ENCODE measurements at regions not wholly inside any gene's neighbourhood (a gene's known extent, or its start where the extent isn't known, plus 50 kb on each side); places are given as distances from the start of the nearest gene placed in this dataset.

- DNase-seq = peak; percentile 43
Observed at GRCh38 chr2:157194097-157194688, 63.3 kb upstream of the GALNT5 start.

GRCh38 chr2:157194844-157195243 is 62.7 kb upstream of the GALNT5 start:
- DNase-seq = no peak

- DNase-seq = no peak
Observed at GRCh38 chr2:157196956-157197355, 60.5 kb upstream of the GALNT5 start.

DNA sequence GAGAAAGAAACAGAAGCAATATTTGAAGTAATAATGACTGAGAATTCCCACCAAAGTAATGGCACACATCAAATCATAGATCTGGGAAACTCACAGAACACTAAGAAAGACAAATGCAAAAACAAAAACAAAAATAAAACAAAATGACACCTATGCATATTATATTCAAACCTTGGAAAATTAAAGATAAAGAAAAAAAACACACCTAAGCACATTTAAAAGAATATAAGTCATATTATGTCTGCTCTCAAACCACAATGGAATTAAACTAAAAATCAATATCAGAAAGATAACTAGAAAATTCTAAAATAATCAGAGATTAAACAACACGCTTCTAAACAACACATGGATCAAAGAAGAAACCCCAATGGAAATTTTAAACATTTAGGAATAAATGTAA is 59.7 kb upstream of the GALNT5 start:
- no peak for DNase-seq

DNA sequence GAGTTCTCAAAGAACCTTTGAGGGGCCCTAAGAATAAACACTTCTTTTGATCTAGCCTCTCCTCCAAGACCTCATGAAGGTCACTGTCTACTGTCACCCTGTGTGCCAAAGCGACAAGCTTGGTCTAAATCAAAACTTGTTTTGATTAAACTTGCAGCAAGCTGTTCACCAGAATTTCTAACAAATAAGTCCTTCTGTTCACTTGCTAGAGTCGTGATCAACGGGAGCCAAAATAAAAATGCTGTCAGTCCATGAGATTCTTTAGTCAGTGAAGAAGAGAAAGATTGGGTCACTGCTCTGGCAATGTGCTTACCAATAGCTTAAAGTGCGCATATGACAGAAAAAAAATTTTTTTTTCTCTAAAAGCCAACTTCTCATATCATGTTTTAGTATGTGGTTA is 53.9 kb upstream of the GALNT5 start:
- no peak for DNase-seq

DNA sequence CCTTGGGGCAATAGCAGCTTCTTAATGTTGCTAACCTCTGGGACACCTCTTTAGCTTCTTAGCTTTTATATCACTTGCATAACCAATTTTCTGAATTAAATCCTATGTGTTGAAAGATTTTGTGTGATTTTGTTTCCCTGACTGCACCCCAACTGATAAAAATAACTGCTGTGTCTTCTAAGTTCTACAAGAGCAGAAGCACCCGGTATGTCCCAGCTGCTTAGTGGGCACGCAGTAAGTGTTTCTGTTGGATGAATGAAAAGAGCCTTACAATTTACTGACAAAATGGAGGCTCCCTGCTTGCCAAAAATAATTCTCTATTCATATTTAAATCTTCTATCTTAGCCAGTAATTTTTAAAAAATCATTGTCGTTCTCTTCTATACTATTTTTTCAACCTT is 53.1 kb upstream of the GALNT5 start:
- DNase-seq = no peak

DNA sequence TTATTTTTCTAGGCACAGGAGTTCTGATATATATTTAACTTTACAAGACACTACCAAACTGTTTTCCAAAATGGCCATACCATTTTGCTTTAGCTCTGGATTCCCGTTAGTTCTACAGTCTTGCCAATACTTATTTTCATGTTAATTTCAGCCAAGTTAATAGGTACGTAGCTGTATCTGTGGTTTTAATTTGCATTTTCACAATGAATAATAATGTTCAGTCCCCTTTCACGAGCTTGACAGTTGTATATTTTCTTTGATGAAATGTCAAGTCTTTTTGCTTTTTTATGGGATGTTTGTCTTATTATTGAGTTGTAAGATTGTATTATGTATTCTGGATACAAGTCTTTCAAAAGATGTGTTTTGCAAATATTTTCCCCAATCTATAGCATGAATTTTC is 50.6 kb upstream of the GALNT5 start:
- no peak for DNase-seq
